GM23338 (cell line): ENCODE measurements at regions not wholly inside any gene's neighbourhood (a gene's known extent, or its start where the extent isn't known, plus 50 kb on each side); places are given as distances from the start of the nearest gene placed in this dataset.

Experiments used
- ATAC-seq: fragments of 200-7000 bp; cut with Tn5 transposase; 3 replicates; pipeline ENCODE4 v1.9.1; 2020
- DNase-seq: peaks from one replicate; pipeline ENCODE4 v3.0.0-alpha.2; 2015; ENCODE audit warnings: low spot score
- H2AFZ ChIP-seq: fragments of 200-600 bp; sonication (generic); 2 replicates; pipeline ENCODE4 v1.8.0; 2016; ENCODE audit warnings: antibody characterized with exemption, mild to moderate bottlenecking, moderate library complexity
- H3F3A ChIP-seq: fragments of 200-600 bp; sonication (generic); replicated peaks from 2 replicates; pipeline ENCODE4 v1.8.0; 2017; ENCODE audit warnings: antibody characterized with exemption, mixed run types, low read depth
- H3K27ac ChIP-seq: fragments of 200-600 bp; sonication (generic); 2 replicates; pipeline ENCODE4 v1.6.1; 2016; ENCODE audit warnings: low read depth
- H3K27me3 ChIP-seq: fragments of 200-600 bp; sonication (generic); 2 replicates; pipeline ENCODE4 v1.8.0; 2016; ENCODE audit warnings: mild to moderate bottlenecking, mixed run types, moderate library complexity; ENCODE audit not compliant: insufficient read depth
- H3K36me3 ChIP-seq: fragments of 200-600 bp; sonication (generic); 2 replicates; pipeline ENCODE4 v1.8.0; 2016; ENCODE audit warnings: mild to moderate bottlenecking; ENCODE audit not compliant: insufficient read depth
- H3K4me1 ChIP-seq: fragments of 200-600 bp; sonication (generic); 2 replicates; pipeline ENCODE4 v1.8.0; 2016; ENCODE audit warnings: mild to moderate bottlenecking, moderate library complexity; ENCODE audit not compliant: insufficient read depth
- H3K4me2 ChIP-seq: fragments of 200-600 bp; sonication (generic); 2 replicates; pipeline ENCODE4 v1.7.1; 2017; ENCODE audit warnings: mixed run types
- H3K4me3 ChIP-seq: fragments of 200-600 bp; sonication (generic); 2 replicates; pipeline ENCODE4 v1.6.1; 2016; ENCODE audit warnings: mixed run types
- H3K79me2 ChIP-seq: fragments of 200-600 bp; sonication (generic); replicated peaks from 2 replicates; pipeline ENCODE4 v1.8.0; 2017; ENCODE audit warnings: mild to moderate bottlenecking; ENCODE audit not compliant: insufficient read depth
- H3K9me2 ChIP-seq: fragments of 200-600 bp; sonication (generic); 2 replicates; pipeline ENCODE4 v1.8.0; 2017; ENCODE audit not compliant: insufficient read depth
- H4K20me1 ChIP-seq: fragments of 200-600 bp; sonication (generic); replicated peaks from 2 replicates; pipeline ENCODE4 v1.8.0; 2017; ENCODE audit warnings: mild to moderate bottlenecking; ENCODE audit not compliant: insufficient read depth
- H3K27ac Mint-ChIP-seq: 2 replicates; pipeline ENCODE4 v1.8.0; 2020; ENCODE audit warnings: inconsistent platforms, mild to moderate bottlenecking, moderate library complexity, mixed read lengths
- H3K27me3 Mint-ChIP-seq: 3 replicates; pipeline ENCODE4 v1.8.0; 2022; ENCODE audit warnings: low read depth, mild to moderate bottlenecking, moderate library complexity, mixed read lengths, inconsistent platforms; ENCODE audit not compliant: insufficient read depth, poor library complexity
- H3K36me3 Mint-ChIP-seq: 3 replicates; pipeline ENCODE4 v1.8.0; 2021; ENCODE audit warnings: low read depth, mild to moderate bottlenecking, inconsistent platforms, moderate library complexity, mixed read lengths
- H3K4me1 Mint-ChIP-seq: 3 replicates; pipeline ENCODE4 v1.8.0; 2020; ENCODE audit warnings: mild to moderate bottlenecking, inconsistent platforms, mixed read lengths
- H3K4me3 Mint-ChIP-seq: 3 replicates; pipeline ENCODE4 v1.8.0; 2021; ENCODE audit warnings: moderate library complexity, mild to moderate bottlenecking, inconsistent platforms, mixed read lengths
- H3K9me3 Mint-ChIP-seq: 3 replicates; pipeline ENCODE4 v1.8.0; 2020; ENCODE audit warnings: moderate library complexity, mild to moderate bottlenecking, inconsistent platforms, mixed read lengths
- CREB1 ChIP-seq: fragments of 250-450 bp; sonication (Bioruptor Pico); IDR thresholded peaks from 2 replicates; pipeline ENCODE4 v1.5.0; 2020; ENCODE audit warnings: low read depth, mild to moderate bottlenecking, moderate library complexity
- EZH2 ChIP-seq: fragments of 200-600 bp; sonication (generic); IDR thresholded peaks from one replicate; pipeline ENCODE4 v1.8.0; 2017; ENCODE audit warnings: antibody characterized with exemption, mild to moderate bottlenecking, low read depth; ENCODE audit not compliant: unreplicated experiment
- EZH2phosphoT487 ChIP-seq: fragments of 200-600 bp; sonication (generic); IDR thresholded peaks from one replicate; pipeline ENCODE4 v1.8.1; 2018; ENCODE audit warnings: antibody characterized with exemption; ENCODE audit not compliant: unreplicated experiment
- NANOG ChIP-seq: IDR thresholded peaks from 2 replicates; pipeline ENCODE4 v1.6.1; 2016; ENCODE audit warnings: antibody characterized with exemption, borderline replicate concordance
- STAT1 ChIP-seq: IDR thresholded peaks from one replicate; pipeline ENCODE4 v1.6.1; 2016; ENCODE audit warnings: antibody characterized with exemption; ENCODE audit not compliant: unreplicated experiment
- ZNF114 ChIP-seq: fragments of 250-450 bp; sonication (Bioruptor Pico); IDR thresholded peaks from 2 replicates; pipeline ENCODE4 v1.5.0; 2020; ENCODE audit warnings: mild to moderate bottlenecking, moderate library complexity
- TF ChIP-seq, protein P1 (sequence below): IDR thresholded peaks from one replicate; pipeline ENCODE4 v1.6.1; 2018; ENCODE audit warnings: antibody characterized with exemption; ENCODE audit not compliant: unreplicated experiment
- TF ChIP-seq, protein P2 (sequence below): IDR thresholded peaks from 2 replicates; pipeline ENCODE4 v1.6.1; 2016; ENCODE audit warnings: antibody characterized with exemption
- TF ChIP-seq, protein P3 (sequence below): fragments of 250-450 bp; sonication (Bioruptor Pico); IDR thresholded peaks from 2 replicates; pipeline ENCODE4 v1.5.0; 2020; ENCODE audit warnings: mild to moderate bottlenecking, moderate library complexity

DNA sequence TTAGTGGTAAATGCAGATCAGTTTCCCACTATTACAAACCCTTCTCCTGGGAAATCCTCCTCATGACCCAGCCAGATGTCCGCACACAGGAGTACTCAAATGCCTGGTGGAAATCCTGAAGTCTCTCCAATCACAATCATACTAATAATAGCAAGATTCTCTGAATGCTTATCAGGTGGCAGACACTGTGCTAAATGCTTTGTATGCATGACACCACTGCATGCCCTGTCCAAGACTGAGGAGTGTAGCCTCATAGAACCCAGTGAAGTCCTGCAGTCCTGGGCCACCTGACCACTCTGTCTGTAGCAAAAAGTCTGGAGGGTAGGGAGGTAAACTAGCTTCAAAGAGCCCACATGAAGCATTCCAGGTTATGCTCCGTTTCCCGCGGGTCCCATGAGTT lies 434.8 kb upstream of the CHST9 start:
- H3K36me3 ChIP-seq: no peaks in the 10 kb centered on the region
- ATAC-seq (no peak), DNase-seq (no peak)
- Mint-ChIP-seq H3K9me3 (no peaks in the 10 kb centered on the region), H3K36me3 (no peaks in the 10 kb centered on the region), H3K4me3 (no peak overlapping the region), H3K27ac (no peak overlapping the region), H3K4me1 (peaks cover 12% of the 10 kb centered on the region), H3K27me3 (peaks cover under 1% of the 10 kb centered on the region)
- no peaks in the 10 kb centered on the region for H3K27me3 ChIP-seq
- H3K79me2 ChIP-seq: no peaks in the 10 kb centered on the region
- H3K4me1 ChIP-seq: peaks cover 4% of the 10 kb centered on the region; the same call in 1 of the 2 replicates
- H3K27ac ChIP-seq: no peak overlapping the region
- H3K4me2 ChIP-seq: no peak overlapping the region
- no peaks in the 10 kb centered on the region for H4K20me1 ChIP-seq
- no peak overlapping the region for H2AFZ ChIP-seq
- TF ChIP-seq NANOG (no peak), ZNF114 (no peak), CREB1 (no peak), STAT1 (no peak)
- TF ChIP-seq, protein P1, sequence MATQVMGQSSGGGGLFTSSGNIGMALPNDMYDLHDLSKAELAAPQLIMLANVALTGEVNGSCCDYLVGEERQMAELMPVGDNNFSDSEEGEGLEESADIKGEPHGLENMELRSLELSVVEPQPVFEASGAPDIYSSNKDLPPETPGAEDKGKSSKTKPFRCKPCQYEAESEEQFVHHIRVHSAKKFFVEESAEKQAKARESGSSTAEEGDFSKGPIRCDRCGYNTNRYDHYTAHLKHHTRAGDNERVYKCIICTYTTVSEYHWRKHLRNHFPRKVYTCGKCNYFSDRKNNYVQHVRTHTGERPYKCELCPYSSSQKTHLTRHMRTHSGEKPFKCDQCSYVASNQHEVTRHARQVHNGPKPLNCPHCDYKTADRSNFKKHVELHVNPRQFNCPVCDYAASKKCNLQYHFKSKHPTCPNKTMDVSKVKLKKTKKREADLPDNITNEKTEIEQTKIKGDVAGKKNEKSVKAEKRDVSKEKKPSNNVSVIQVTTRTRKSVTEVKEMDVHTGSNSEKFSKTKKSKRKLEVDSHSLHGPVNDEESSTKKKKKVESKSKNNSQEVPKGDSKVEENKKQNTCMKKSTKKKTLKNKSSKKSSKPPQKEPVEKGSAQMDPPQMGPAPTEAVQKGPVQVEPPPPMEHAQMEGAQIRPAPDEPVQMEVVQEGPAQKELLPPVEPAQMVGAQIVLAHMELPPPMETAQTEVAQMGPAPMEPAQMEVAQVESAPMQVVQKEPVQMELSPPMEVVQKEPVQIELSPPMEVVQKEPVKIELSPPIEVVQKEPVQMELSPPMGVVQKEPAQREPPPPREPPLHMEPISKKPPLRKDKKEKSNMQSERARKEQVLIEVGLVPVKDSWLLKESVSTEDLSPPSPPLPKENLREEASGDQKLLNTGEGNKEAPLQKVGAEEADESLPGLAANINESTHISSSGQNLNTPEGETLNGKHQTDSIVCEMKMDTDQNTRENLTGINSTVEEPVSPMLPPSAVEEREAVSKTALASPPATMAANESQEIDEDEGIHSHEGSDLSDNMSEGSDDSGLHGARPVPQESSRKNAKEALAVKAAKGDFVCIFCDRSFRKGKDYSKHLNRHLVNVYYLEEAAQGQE: no peak
- H3F3A ChIP-seq: no peaks in the 10 kb centered on the region
- H3K4me3 ChIP-seq: no peak overlapping the region
- H3K9me2 ChIP-seq: no peaks in the 10 kb centered on the region

DNA sequence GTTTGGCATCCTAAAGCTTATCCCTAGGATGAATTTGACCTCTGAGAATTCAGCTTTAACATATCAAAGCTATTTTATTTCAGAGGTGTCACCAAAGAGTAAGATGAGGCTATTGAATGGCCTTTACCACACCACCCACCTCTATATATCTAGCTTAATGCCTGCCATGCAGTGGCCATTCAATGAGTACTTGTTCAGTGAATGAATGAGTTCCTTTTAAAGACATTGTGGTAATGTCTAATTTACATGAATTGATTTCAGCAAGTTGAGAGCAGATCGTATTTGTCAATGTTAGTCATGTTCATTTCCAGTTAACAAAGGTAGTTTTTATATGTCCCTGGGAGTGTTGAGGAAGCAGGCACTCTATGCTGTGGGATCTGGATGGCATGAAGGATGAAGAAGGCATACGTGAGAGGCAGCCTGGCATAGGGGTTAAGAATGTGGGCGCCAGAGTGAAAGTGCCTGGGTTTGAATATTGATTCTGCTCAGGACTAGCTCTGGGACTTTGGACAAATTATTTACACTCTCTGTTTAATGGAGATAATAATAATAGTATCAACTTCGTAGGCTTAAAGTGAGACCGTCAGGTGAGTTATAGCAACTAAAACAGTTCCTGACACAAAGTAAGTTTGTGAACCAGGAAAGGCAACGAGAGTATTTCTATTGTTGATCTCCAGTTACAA lies 434.1 kb upstream of the CHST9 start:
- Mint-ChIP-seq H3K4me3 (no peak overlapping the region), H3K9me3 (no peaks in the 10 kb centered on the region), H3K27ac (no peak overlapping the region), H3K27me3 (no peaks in the 10 kb centered on the region), H3K4me1 (peaks cover 16% of the 10 kb centered on the region), H3K36me3 (no peaks in the 10 kb centered on the region)
- H3K27ac ChIP-seq: no peak overlapping the region
- no peak overlapping the region for H3K4me3 ChIP-seq
- no peaks in the 10 kb centered on the region for H3K27me3 ChIP-seq
- no peaks in the 10 kb centered on the region for H3K9me2 ChIP-seq
- peaks cover 7% of the 10 kb centered on the region; the same call in 1 of the 2 replicates for H3K4me1 ChIP-seq
- ATAC-seq: no peak
- H3K79me2 ChIP-seq: no peaks in the 10 kb centered on the region
- no peak for DNase-seq
- no peaks in the 10 kb centered on the region for H3F3A ChIP-seq
- no peaks in the 10 kb centered on the region for H4K20me1 ChIP-seq
- H3K36me3 ChIP-seq: no peaks in the 10 kb centered on the region
- no peak overlapping the region for H3K4me2 ChIP-seq
- no peak overlapping the region for H2AFZ ChIP-seq
- TF ChIP-seq NANOG (no peak), ZNF114 (no peak), EZH2phosphoT487 (no peak), EZH2 (no peak), STAT1 (no peak)
- TF ChIP-seq, protein P2, sequence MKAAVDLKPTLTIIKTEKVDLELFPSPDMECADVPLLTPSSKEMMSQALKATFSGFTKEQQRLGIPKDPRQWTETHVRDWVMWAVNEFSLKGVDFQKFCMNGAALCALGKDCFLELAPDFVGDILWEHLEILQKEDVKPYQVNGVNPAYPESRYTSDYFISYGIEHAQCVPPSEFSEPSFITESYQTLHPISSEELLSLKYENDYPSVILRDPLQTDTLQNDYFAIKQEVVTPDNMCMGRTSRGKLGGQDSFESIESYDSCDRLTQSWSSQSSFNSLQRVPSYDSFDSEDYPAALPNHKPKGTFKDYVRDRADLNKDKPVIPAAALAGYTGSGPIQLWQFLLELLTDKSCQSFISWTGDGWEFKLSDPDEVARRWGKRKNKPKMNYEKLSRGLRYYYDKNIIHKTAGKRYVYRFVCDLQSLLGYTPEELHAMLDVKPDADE: no peak
- TF ChIP-seq, protein P3, sequence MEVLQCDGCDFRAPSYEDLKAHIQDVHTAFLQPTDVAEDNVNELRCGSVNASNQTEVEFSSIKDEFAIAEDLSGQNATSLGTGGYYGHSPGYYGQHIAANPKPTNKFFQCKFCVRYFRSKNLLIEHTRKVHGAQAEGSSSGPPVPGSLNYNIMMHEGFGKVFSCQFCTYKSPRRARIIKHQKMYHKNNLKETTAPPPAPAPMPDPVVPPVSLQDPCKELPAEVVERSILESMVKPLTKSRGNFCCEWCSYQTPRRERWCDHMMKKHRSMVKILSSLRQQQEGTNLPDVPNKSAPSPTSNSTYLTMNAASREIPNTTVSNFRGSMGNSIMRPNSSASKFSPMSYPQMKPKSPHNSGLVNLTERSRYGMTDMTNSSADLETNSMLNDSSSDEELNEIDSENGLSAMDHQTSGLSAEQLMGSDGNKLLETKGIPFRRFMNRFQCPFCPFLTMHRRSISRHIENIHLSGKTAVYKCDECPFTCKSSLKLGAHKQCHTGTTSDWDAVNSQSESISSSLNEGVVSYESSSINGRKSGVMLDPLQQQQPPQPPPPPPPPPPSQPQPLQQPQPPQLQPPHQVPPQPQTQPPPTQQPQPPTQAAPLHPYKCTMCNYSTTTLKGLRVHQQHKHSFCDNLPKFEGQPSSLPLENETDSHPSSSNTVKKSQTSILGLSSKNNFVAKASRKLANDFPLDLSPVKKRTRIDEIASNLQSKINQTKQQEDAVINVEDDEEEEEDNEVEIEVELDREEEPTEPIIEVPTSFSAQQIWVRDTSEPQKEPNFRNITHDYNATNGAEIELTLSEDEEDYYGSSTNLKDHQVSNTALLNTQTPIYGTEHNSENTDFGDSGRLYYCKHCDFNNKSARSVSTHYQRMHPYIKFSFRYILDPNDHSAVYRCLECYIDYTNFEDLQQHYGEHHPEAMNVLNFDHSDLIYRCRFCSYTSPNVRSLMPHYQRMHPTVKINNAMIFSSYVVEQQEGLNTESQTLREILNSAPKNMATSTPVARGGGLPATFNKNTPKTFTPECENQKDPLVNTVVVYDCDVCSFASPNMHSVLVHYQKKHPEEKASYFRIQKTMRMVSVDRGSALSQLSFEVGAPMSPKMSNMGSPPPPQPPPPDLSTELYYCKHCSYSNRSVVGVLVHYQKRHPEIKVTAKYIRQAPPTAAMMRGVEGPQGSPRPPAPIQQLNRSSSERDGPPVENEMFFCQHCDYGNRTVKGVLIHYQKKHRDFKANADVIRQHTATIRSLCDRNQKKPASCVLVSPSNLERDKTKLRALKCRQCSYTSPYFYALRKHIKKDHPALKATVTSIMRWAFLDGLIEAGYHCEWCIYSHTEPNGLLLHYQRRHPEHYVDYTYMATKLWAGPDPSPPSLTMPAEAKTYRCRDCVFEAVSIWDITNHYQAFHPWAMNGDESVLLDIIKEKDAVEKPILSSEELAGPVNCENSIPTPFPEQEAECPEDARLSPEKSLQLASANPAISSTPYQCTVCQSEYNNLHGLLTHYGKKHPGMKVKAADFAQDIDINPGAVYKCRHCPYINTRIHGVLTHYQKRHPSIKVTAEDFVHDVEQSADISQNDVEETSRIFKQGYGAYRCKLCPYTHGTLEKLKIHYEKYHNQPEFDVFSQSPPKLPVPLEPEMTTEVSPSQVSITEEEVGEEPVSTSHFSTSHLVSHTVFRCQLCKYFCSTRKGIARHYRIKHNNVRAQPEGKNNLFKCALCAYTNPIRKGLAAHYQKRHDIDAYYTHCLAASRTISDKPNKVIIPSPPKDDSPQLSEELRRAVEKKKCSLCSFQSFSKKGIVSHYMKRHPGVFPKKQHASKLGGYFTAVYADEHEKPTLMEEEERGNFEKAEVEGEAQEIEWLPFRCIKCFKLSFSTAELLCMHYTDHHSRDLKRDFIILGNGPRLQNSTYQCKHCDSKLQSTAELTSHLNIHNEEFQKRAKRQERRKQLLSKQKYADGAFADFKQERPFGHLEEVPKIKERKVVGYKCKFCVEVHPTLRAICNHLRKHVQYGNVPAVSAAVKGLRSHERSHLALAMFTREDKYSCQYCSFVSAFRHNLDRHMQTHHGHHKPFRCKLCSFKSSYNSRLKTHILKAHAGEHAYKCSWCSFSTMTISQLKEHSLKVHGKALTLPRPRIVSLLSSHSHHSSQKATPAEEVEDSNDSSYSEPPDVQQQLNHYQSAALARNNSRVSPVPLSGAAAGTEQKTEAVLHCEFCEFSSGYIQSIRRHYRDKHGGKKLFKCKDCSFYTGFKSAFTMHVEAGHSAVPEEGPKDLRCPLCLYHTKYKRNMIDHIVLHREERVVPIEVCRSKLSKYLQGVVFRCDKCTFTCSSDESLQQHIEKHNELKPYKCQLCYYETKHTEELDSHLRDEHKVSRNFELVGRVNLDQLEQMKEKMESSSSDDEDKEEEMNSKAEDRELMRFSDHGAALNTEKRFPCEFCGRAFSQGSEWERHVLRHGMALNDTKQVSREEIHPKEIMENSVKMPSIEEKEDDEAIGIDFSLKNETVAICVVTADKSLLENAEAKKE (CRISPR knock-in tag): no peak
